ENCODE measurements at regions not wholly inside any gene's neighbourhood (a gene's known extent, or its start where the extent isn't known, plus 50 kb on each side); places are given as distances from the start of the nearest gene placed in this dataset.

- FAIRE-seq = no peak
Measured at GRCh38 chr9:89725271-89725670, 120.5 kb downstream of the GADD45G start.

- no peak for FAIRE-seq
Measured at GRCh38 chr9:89729954-89730530, 125.2 kb downstream of the GADD45G start.

- no peak for FAIRE-seq
Measured at GRCh38 chr9:89730715-89731114, 125.9 kb downstream of the GADD45G start.

- no peak for FAIRE-seq
Measured at GRCh38 chr9:89731262-89732182, 126.7 kb downstream of the GADD45G start.

- no peak for FAIRE-seq
Measured at GRCh38 chr9:89732295-89732938, 127.6 kb downstream of the GADD45G start.

- no peak for FAIRE-seq
Measured at GRCh38 chr9:89732939-89733324, 128.1 kb downstream of the GADD45G start.

- FAIRE-seq = no peak
Measured at GRCh38 chr9:89734600-89735041, 129.8 kb downstream of the GADD45G start.

- no peak for FAIRE-seq
Measured at GRCh38 chr9:89738137-89738932, 133.5 kb downstream of the GADD45G start.

- no peak for FAIRE-seq
Measured at GRCh38 chr9:89739511-89739910, 134.7 kb downstream of the GADD45G start.

- no peak for FAIRE-seq
Measured at GRCh38 chr9:89739916-89740315, 135.1 kb downstream of the GADD45G start.

GRCh38 chr9:89740722-89741121 is 135.9 kb downstream of the GADD45G start:
- FAIRE-seq = no peak

GRCh38 chr9:89742660-89743059 is 137.8 kb downstream of the GADD45G start:
- no peak for FAIRE-seq

- no peak for FAIRE-seq
Measured at GRCh38 chr9:89743216-89743572, 138.4 kb downstream of the GADD45G start.

GRCh38 chr9:89743573-89744254 is 138.9 kb downstream of the GADD45G start:
- FAIRE-seq = no peak

- FAIRE-seq = no peak
Measured at GRCh38 chr9:89744255-89744648, 139.4 kb downstream of the GADD45G start.

- no peak for FAIRE-seq
Measured at GRCh38 chr9:89744730-89745129, 139.9 kb downstream of the GADD45G start.

GRCh38 chr9:89745601-89746376 is 141.0 kb downstream of the GADD45G start:
- no peak for FAIRE-seq

GRCh38 chr9:89746385-89747116 is 141.7 kb downstream of the GADD45G start:
- no peak for FAIRE-seq

GRCh38 chr9:89747596-89747995 is 142.8 kb downstream of the GADD45G start:
- no peak for FAIRE-seq

- no peak for FAIRE-seq
Measured at GRCh38 chr9:89748021-89748670, 143.3 kb downstream of the GADD45G start.
